K562 (cell line): ENCODE measurements at regions not wholly inside any gene's neighbourhood (a gene's known extent, or its start where the extent isn't known, plus 50 kb on each side); places are given as distances from the start of the nearest gene placed in this dataset.
A peak's percentile ranks its signal among the peaks of the same experiment; 100 is the strongest.

Experiments
- ATAC-seq: fragments of 200-7000 bp; cut with Tn5 transposase; 3 replicates; pipeline ENCODE4 v1.9.1; 2020; ENCODE audit warnings: moderate library complexity
- BruUV-seq: library from RNA; stranded (reverse); fragments of 400-500 nt; replicated peaks from 2 replicates; lab custom pipeline; 2021; lab: Mats Ljungman, UMichigan
- CTCF ChIA-PET: fragments of 300-600 bp; formaldehyde crosslinking; extraction: SDS; loops from one replicate; lab custom pipeline; 2021; ENCODE audit warnings: low intra/inter-chr PET ratio; lab: Yijun Ruan, JAX
- POLR2A ChIA-PET: fragments of 300-600, 350-650 bp; sonication (Branson Sonifier 250); formaldehyde crosslinking; extraction: SDS; loops from one replicate; lab custom pipeline; 2021; ENCODE audit warnings: antibody characterized with exemption, inconsistent platforms; lab: Yijun Ruan, JAX
- DNase-seq, 4 experiments: peaks; one replicate each; pipeline versions ENCODE4 v3.0.0 to v3.0.0-alpha.2; 2011 to 2018; ENCODE audit warnings: low spot score in 3 of 4, mixed read lengths in 3 of 4; ENCODE audit errors: extremely low read depth in 1 of 4
- FAIRE-seq: peaks from 2 replicates; lab custom pipeline; 2011; peaks lifted over from hg19 to GRCh38; lab: Jason Lieb, UNC
- H2AFZ ChIP-seq: 2 replicates; pipeline ENCODE4 v1.6.0; 2011; ENCODE audit warnings: low read depth, low read length, control low read depth, inconsistent platforms
- H3K27ac ChIP-seq: fragments of 200-600 bp; 3 replicates; pipeline ENCODE4 v1.8.0; 2011; ENCODE audit warnings: low read depth, mild to moderate bottlenecking, control low read depth, inconsistent platforms, low read length, moderate library complexity, mixed read lengths; ENCODE audit errors: extremely low read depth
- H3K27me3 ChIP-seq, 2 experiments: fragments of 300-600 bp in 1 of 2; 2 replicates in 1 of 2; 3 replicates in 1 of 2; pipeline versions ENCODE4 v1.6.0 to v1.8.0; 2011; ENCODE audit warnings: inconsistent platforms in 2 of 2, low read length in 2 of 2, mild to moderate bottlenecking in 1 of 2, mixed read lengths in 1 of 2, moderate library complexity in 1 of 2; ENCODE audit not compliant: control insufficient read depth in 2 of 2, insufficient read depth in 2 of 2
- H3K36me3 ChIP-seq: fragments of 300-600 bp; 3 replicates; pipeline ENCODE4 v1.8.0; 2011; ENCODE audit warnings: mild to moderate bottlenecking, low read length, inconsistent platforms; ENCODE audit not compliant: control insufficient read depth, insufficient read depth
- H3K4me1 ChIP-seq, 2 experiments: fragments of 200-600 bp in 1 of 2; replicated peaks in 1 of 2; 2 replicates in 1 of 2; 3 replicates in 1 of 2; pipeline versions ENCODE4 v1.5.1 to v1.8.0; 2011; ENCODE audit warnings: inconsistent platforms in 2 of 2, low read length in 2 of 2, mild to moderate bottlenecking in 1 of 2, mixed read lengths in 1 of 2, moderate library complexity in 1 of 2; ENCODE audit not compliant: control insufficient read depth in 2 of 2, insufficient read depth in 2 of 2
- H3K4me2 ChIP-seq: 2 replicates; pipeline ENCODE4 v1.6.1; 2011; ENCODE audit warnings: low read length, control low read depth, inconsistent platforms, mixed read lengths; ENCODE audit not compliant: insufficient read depth
- H3K4me3 ChIP-seq: fragments of 200-600 bp; sonication (generic), shearing (Covaris generic); 2 replicates; pipeline ENCODE4 v1.5.1; 2016; ENCODE audit warnings: control low read depth, inconsistent platforms
- H3K79me2 ChIP-seq: fragments of 200-600 bp; 3 replicates; pipeline ENCODE4 v1.8.0; 2011; ENCODE audit warnings: low read length, inconsistent platforms; ENCODE audit not compliant: control insufficient read depth, insufficient read depth
- H3K9ac ChIP-seq, 2 experiments: 2 replicates each; pipeline versions ENCODE4 v1.6.0 to v1.6.1; 2011; ENCODE audit warnings: low read depth in 2 of 2, low read length in 2 of 2, control low read depth in 1 of 2, inconsistent platforms in 1 of 2, mild to moderate bottlenecking in 1 of 2, mixed read lengths in 1 of 2; ENCODE audit not compliant: insufficient read depth in 1 of 2
- H3K9me1 ChIP-seq: one replicate; pipeline ENCODE4 v1.6.0; 2011; ENCODE audit warnings: inconsistent platforms, mild to moderate bottlenecking, low read length, moderate library complexity; ENCODE audit not compliant: control insufficient read depth, insufficient read depth
- H3K9me3 ChIP-seq: replicated peaks from 2 replicates; pipeline ENCODE4 v1.5.1; 2011; ENCODE audit warnings: low read depth, low read length, inconsistent platforms; ENCODE audit not compliant: control insufficient read depth, insufficient read depth
- H4K20me1 ChIP-seq: replicated peaks from 2 replicates; pipeline ENCODE4 v1.6.1; 2011; ENCODE audit warnings: low read length, inconsistent platforms, mixed read lengths; ENCODE audit not compliant: control insufficient read depth, insufficient read depth
- C11orf30 ChIP-seq: fragments of 450-650 bp; IDR thresholded peaks from 2 replicates; pipeline ENCODE4 v1.6.1; 2016; ENCODE audit warnings: low read depth, mild to moderate bottlenecking
- E2F5 ChIP-seq: sonication (generic); formaldehyde crosslinking; IDR thresholded peaks from 2 replicates; pipeline ENCODE4 v1.8.0; 2022; ENCODE audit warnings: mild to moderate bottlenecking, missing genetic modification reagents
- FOSL1 ChIP-seq: fragments of 200-800 bp; sonication (Bioruptor generic); conservative IDR thresholded peaks from 2 replicates; pipeline ENCODE4 v1.6.1; 2016; ENCODE audit warnings: missing genetic modification characterization, missing compliant biosample characterization
- MAFF ChIP-seq: IDR thresholded peaks from 2 replicates; pipeline ENCODE4 v1.6.1; 2012; ENCODE audit warnings: low read length, improper control_type of control experiment
- MAFG ChIP-seq: fragments of 450-650 bp; conservative IDR thresholded peaks from 2 replicates; pipeline ENCODE4 v1.6.1; 2016; ENCODE audit warnings: missing genetic modification characterization, missing compliant biosample characterization
- MAFK ChIP-seq: IDR thresholded peaks from 2 replicates; pipeline ENCODE4 v1.6.1; 2011; ENCODE audit warnings: low read length, improper control_type of control experiment
- NFE2L1 ChIP-seq: fragments of 450-650 bp; IDR thresholded peaks from 2 replicates; pipeline ENCODE4 v1.6.1; 2016; ENCODE audit warnings: missing genetic modification characterization, low read depth, mild to moderate bottlenecking, missing compliant biosample characterization, moderate library complexity, borderline replicate concordance
- ZNF316 ChIP-seq: fragments of 450-650 bp; IDR thresholded peaks from 2 replicates; pipeline ENCODE4 v1.6.1; 2016
- ZNF551 ChIP-seq: fragments of 250-450 bp; sonication (Bioruptor Pico); IDR thresholded peaks from 2 replicates; pipeline ENCODE4 v1.5.0; 2021; ENCODE audit warnings: mild to moderate bottlenecking, moderate library complexity
- WGBS: fragments of 100-300 bp; shearing (Covaris generic); methylation state at CpG from one replicate; pipeline ENCODE4 v1.1.6; 2016; ENCODE audit warnings: low coverage, mixed read lengths; ENCODE audit not compliant: insufficient coverage; ENCODE audit errors: missing lambda C conversion rate; 5-methylcytosine and 5-hydroxymethylcytosine counted together
- in situ Hi-C: fragments of 300-500 bp; cut with MboI; formaldehyde crosslinking; loops from 4 replicates; pipeline ENCODE4 v1.15.0; 2018; ENCODE audit warnings: inconsistent platforms, mixed read lengths
- intact Hi-C: fragments of 100-400 bp; cut with micrococcal nuclease; formaldehyde crosslinking; loops from 2 replicates; pipeline ENCODE4 v1.14.2; 2022

DNA sequence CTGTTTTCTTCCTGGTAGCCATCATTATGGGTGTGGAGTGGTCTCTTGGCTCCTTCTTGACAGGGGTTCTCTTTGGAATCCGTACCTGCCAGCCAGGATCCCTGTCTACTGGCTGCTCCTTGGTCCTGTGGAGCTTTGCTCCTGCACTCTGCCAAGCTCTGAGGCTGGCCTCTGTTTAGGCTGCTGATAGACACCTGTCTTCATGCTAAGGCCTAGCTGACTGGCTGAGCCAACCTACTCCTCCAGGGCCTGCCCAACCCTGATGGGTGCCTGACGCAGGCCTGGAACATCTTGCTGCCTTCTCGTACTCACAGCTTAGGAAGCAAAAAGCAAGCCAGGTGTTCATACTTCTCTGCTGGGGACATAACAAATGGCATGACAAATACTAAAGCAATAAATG is 333.6 kb upstream of the ZNF32 start (continued):
- TF ChIP-seq E2F5 (no peak), FOSL1 (tag) (no peak)
- TF ChIP-seq, all 486 proteins: peak for 0

- no peak for ATAC-seq
- no peaks in the 10 kb centered on the region for H3K9me1 ChIP-seq
- intact Hi-C loops (no loop called here), in situ Hi-C loops (no loop called here)
- peaks cover 0 to 18% of the 10 kb centered on the region in 2 experiments; a peak in 2 of 5 replicates for H3K27me3 ChIP-seq
- BruUV-seq = no TSS peak
- no peaks in the 10 kb centered on the region for H3K36me3 ChIP-seq
- H2AFZ ChIP-seq = no peak overlapping the region
- no peaks in the 10 kb centered on the region for H3K79me2 ChIP-seq
- peaks cover 7 to 16% of the 10 kb centered on the region in 2 experiments; a peak in 4 of 5 replicates for H3K4me1 ChIP-seq
- TF ChIP-seq ZNF316 = peak; percentile 80
- no peak for TF ChIP-seq NFE2L1 (tag)
- peak; percentile 66 for TF ChIP-seq MAFG (tag)
- TF ChIP-seq C11orf30 = peak; percentile 36; the same call in 1 of the 2 replicates
- TF ChIP-seq MAFK = 0 out of 2 replicates have a peak, but pooled peaks have one; percentile 26
- no peak for TF ChIP-seq ZNF551 (CRISPR knock-in tag)
- peak; percentile 44; the same call in 1 of the 2 replicates for TF ChIP-seq MAFF
- WGBS = 3% methylated on average over 2 of the region's 2 CpGs
- ChIA-PET POLR2A (interaction anchor here (0.9 kb wide), 1 partner anchor 20 kb away, joined by 3 read pairs; no protein-coding TSS in a partner anchor), CTCF (no interaction called here)
- H3K9me3 ChIP-seq = no peaks in the 10 kb centered on the region
- no peak for DNase-seq
- no peaks in the 10 kb centered on the region for H4K20me1 ChIP-seq
- H3K4me3 ChIP-seq = no peak overlapping the region
- H3K27ac ChIP-seq = no peak overlapping the region
- H3K9ac ChIP-seq = no peak overlapping the region
- FAIRE-seq = no peak
- H3K4me2 ChIP-seq = no peak overlapping the region
Measured at GRCh38 chr10:43981696-43982095, 333.0 kb upstream of the ZNF32 start.
